HEK293T (cell line): ENCODE measurements at regions not wholly inside any gene's neighbourhood (a gene's known extent, or its start where the extent isn't known, plus 50 kb on each side); places are given as distances from the start of the nearest gene placed in this dataset.

Experiments used
- CTCF ChIA-PET: fragments of 350-600 bp; formaldehyde crosslinking; extraction: SDS; loops from one replicate; lab custom pipeline; 2021; ENCODE audit warnings: antibody characterized with exemption, inconsistent platforms; lab: Yijun Ruan, JAX
- POLR2A ChIA-PET: fragments of 350-600 bp; formaldehyde crosslinking; extraction: SDS; loops from one replicate; lab custom pipeline; 2020; ENCODE audit warnings: antibody characterized with exemption, inconsistent platforms; lab: Yijun Ruan, JAX
- DNase-seq: peaks from one replicate; pipeline ENCODE4 v3.0.0; 2012; ENCODE audit warnings: mixed read lengths; ENCODE audit errors: extremely low spot score
- ARNT ChIP-seq: fragments of 450-650 bp; IDR thresholded peaks from 2 replicates; pipeline ENCODE4 v1.6.1; 2017; ENCODE audit warnings: mild to moderate bottlenecking
- BHLHE40 ChIP-seq: fragments of 450-650 bp; IDR thresholded peaks from 2 replicates; pipeline ENCODE4 v1.6.1; 2016; ENCODE audit warnings: mild to moderate bottlenecking, moderate library complexity, borderline replicate concordance
- CTBP1 ChIP-seq: fragments of 450-650 bp; IDR thresholded peaks from 2 replicates; pipeline ENCODE4 v1.6.1; 2016; ENCODE audit warnings: borderline replicate concordance
- ELF4 ChIP-seq: fragments of 450-650 bp; IDR thresholded peaks from 2 replicates; pipeline ENCODE4 v1.6.1; 2017; ENCODE audit warnings: antibody characterized with exemption
- FOXA1 ChIP-seq: fragments of 450-650 bp; IDR thresholded peaks from 2 replicates; pipeline ENCODE4 v1.6.1; 2016; ENCODE audit warnings: mild to moderate bottlenecking
- FOXK2 ChIP-seq: fragments of 450-650 bp; IDR thresholded peaks from 2 replicates; pipeline ENCODE4 v1.6.1; 2016; ENCODE audit warnings: mild to moderate bottlenecking
- FOXM1 ChIP-seq: fragments of 450-650 bp; IDR thresholded peaks from 2 replicates; pipeline ENCODE4 v1.6.1; 2017; ENCODE audit warnings: mild to moderate bottlenecking, borderline replicate concordance
- HDGF ChIP-seq: fragments of 450-650 bp; IDR thresholded peaks from 2 replicates; pipeline ENCODE4 v1.6.1; 2017; ENCODE audit warnings: antibody characterized with exemption, borderline replicate concordance
- L3MBTL2 ChIP-seq: fragments of 450-650 bp; conservative IDR thresholded peaks from 2 replicates; pipeline ENCODE4 v1.6.1; 2016; ENCODE audit warnings: mild to moderate bottlenecking
- LEF1 ChIP-seq: fragments of 450-650 bp; IDR thresholded peaks from 2 replicates; pipeline ENCODE4 v1.6.1; 2017; ENCODE audit warnings: mild to moderate bottlenecking, borderline replicate concordance
- NFRKB ChIP-seq: fragments of 450-650 bp; IDR thresholded peaks from 2 replicates; pipeline ENCODE4 v1.6.1; 2016; ENCODE audit warnings: mild to moderate bottlenecking, moderate library complexity
- SP1 ChIP-seq: fragments of 450-650 bp; IDR thresholded peaks from 2 replicates; pipeline ENCODE4 v1.6.1; 2017
- SUZ12 ChIP-seq: fragments of 450-650 bp; IDR thresholded peaks from 2 replicates; pipeline ENCODE4 v1.6.1; 2016; ENCODE audit warnings: mild to moderate bottlenecking
- TARDBP ChIP-seq: fragments of 450-650 bp; IDR thresholded peaks from 2 replicates; pipeline ENCODE4 v1.6.1; 2016
- ZNF384 ChIP-seq: fragments of 450-650 bp; IDR thresholded peaks from 2 replicates; pipeline ENCODE4 v1.6.1; 2016
- TF ChIP-seq, protein P1 (sequence below): fragments of 450-650 bp; IDR thresholded peaks from 2 replicates; pipeline ENCODE4 v1.6.1; 2016

DNA sequence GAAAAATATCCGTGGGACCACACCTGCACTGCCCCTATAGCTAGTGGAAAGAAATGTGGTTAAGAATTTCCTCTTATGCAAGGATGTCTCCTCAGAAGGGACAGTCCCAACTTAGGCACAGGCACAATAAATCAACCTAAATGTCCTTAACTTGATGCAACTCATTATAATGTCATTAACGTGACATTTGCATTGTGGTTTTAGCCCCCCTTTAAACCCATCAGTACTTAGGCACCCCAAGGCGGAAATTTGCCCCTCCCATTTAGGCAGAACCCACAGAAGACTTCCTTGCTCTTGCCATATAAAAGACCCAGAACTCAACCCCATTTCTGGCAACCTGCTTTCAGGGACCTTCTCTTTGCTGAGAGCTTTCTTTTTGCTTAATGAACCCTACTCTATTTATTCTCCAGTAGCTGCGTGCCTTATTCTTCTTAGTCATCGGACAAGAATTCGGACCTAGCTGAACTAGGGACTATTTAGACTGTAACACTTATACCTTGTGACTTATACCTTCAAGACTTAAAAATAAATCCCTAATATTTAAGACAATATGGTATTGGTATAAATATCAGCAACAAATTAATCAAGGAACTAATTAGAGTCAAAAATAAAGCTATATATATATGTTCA lies 1281.6 kb upstream of the TMEFF2 start:
- ChIA-PET CTCF (no interaction called here), POLR2A (no interaction called here)
- TF ChIP-seq SP1 (no peak), L3MBTL2 (no peak), FOXM1 (no peak), TARDBP (no peak), CTBP1 (no peak), HDGF (no peak), FOXK2 (no peak), SUZ12 (no peak), ZNF384 (no peak), ELF4 (no peak), FOXA1 (no peak)
- TF ChIP-seq, protein P1, sequence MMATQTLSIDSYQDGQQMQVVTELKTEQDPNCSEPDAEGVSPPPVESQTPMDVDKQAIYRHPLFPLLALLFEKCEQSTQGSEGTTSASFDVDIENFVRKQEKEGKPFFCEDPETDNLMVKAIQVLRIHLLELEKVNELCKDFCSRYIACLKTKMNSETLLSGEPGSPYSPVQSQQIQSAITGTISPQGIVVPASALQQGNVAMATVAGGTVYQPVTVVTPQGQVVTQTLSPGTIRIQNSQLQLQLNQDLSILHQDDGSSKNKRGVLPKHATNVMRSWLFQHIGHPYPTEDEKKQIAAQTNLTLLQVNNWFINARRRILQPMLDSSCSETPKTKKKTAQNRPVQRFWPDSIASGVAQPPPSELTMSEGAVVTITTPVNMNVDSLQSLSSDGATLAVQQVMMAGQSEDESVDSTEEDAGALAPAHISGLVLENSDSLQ: no peak
- DNase-seq: no peak

DNA sequence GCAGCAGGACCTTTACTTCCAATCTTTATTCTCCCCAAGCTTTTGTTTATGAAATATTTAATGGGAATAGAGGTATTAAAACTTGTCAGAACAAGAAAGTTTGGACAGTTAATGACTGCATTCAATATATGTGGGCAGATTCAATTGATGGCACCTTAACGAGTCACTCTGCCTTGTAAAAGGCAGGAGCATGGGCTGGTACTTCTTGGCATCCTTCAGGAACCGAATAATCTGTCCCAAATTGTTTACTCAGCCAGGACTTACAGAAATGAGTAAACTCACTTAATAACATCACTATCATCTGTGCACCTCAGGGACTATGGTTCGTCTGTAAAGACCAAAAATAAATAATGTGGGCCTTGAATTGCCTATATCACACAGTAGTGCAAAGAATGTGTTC lies 1280.3 kb upstream of the TMEFF2 start:
- ChIA-PET POLR2A (no interaction called here), CTCF (no interaction called here)
- TF ChIP-seq ELF4: no peak
- no peak for TF ChIP-seq CTBP1
- TF ChIP-seq L3MBTL2: no peak
- no peak for TF ChIP-seq LEF1
- no peak for TF ChIP-seq TARDBP
- TF ChIP-seq SP1: no peak
- DNase-seq: no peak

DNA sequence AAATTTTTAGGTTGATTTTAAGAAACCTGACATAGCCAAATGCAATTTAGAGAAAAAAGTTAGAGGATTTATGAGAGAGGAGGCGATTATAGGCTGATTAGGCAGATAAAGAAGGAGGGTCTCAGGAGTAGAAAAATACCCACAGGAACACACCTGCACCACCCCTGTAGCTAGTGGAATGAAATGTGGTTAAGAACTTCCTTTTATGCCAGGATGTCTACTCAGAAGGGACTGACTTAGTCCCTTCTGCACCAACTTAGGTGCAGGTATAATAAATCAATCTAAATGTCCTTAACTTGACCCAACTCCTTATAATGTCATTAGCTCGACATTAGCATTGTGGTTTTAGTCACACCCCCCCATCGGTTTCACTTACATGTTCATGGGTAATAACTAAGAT lies 1274.5 kb upstream of the TMEFF2 start:
- no peak for TF ChIP-seq CTBP1
- TF ChIP-seq ELF4: no peak
- TF ChIP-seq SUZ12: no peak
- no peak for TF ChIP-seq ARNT
- no peak for TF ChIP-seq BHLHE40
- no peak for TF ChIP-seq NFRKB
- TF ChIP-seq HDGF: no peak
- TF ChIP-seq ZNF384: no peak
- TF ChIP-seq, protein P1: no peak
- no peak for TF ChIP-seq FOXK2
- no peak for TF ChIP-seq FOXM1
- TF ChIP-seq LEF1: no peak
- TF ChIP-seq SP1: no peak
- no peak for TF ChIP-seq L3MBTL2
- TF ChIP-seq FOXA1: no peak
- no peak for TF ChIP-seq TARDBP
- CTCF ChIA-PET: no interaction called here
- no peak for DNase-seq
- POLR2A ChIA-PET: no interaction called here

DNA sequence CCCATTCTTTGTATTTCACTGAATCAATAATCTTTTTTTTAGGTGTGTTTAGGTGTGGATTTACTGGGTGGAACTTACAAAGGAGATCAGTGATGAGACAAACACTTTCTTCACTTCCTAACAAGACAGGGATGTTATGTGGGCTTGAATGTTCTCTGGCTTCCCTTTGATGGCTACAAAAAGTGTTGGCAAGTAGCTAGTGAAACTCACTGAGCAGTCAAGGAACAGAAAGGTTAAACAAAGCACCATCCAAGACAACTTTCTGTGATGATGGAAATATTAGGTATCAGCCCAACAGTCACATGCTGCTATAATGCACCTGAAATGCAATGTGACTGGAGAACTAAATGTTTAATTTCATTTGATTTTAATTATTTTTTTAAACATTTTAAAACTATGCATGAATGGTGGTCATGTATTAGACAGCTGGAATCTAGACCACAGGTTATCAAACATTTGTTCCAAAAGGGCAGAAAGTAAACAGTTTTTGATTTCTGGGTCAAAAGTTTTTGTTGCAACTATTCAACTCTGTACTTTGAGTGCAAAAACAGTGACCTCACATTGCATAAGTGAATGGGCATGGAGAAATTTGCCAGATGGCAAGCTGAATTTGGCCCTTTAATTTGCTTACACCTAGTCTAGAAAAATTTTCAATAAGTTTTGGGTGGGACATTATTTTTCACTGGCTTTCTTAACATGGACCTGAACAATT lies 1272.7 kb upstream of the TMEFF2 start:
- ChIA-PET CTCF (no interaction called here), POLR2A (no interaction called here)
- DNase-seq: no peak
- no peak for TF ChIP-seq TARDBP
- TF ChIP-seq CTBP1: no peak
- no peak for TF ChIP-seq HDGF

DNA sequence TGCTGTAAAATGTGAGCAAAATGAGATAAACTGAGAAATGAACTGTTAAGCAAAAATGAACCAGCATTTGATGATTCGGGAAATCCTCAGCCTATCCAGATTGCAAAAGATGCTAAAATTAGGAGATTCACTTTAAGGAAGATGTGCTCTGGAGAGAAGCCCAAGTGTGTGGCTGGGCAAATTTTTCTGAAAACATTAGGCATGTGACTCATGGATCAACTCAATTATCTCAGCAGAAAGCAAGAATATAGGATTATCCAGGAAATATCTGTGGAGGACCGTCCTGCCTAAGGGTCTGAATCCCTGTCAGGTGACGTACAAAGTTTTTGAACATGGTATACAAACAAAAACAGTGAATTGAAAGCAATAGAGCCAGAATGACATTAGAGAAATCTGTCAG lies 1268.3 kb upstream of the TMEFF2 start:
- no peak for DNase-seq
- POLR2A ChIA-PET: no interaction called here
- CTCF ChIA-PET: no interaction called here
- TF ChIP-seq TARDBP (no peak), L3MBTL2 (no peak), ELF4 (no peak), ARNT (no peak), SP1 (no peak), FOXM1 (no peak), NFRKB (no peak), LEF1 (no peak), BHLHE40 (no peak), ZNF384 (no peak)

DNA sequence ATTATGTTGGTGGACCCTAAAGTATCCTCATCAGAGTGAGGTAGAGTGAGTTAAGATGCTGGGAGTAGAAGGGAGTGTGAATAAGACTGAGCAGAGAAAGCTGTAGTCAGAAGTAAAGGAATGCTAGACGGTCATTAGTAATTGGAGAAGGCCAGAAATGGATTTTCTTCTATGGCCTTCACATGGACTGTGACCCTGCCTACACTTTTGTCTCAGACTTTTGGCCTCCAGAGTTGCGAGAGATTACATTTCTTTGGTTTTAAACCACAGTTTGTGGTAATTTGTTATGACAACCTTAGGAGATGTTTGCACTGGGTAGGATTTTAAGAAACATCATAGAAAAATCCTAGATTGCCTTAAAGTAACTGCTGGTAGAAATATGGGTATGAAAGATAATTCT lies 1267.7 kb upstream of the TMEFF2 start:
- TF ChIP-seq, protein P1: no peak
- TF ChIP-seq BHLHE40 (no peak), FOXA1 (no peak), CTBP1 (no peak)
- ChIA-PET CTCF (no interaction called here), POLR2A (no interaction called here)
- DNase-seq: no peak

DNA sequence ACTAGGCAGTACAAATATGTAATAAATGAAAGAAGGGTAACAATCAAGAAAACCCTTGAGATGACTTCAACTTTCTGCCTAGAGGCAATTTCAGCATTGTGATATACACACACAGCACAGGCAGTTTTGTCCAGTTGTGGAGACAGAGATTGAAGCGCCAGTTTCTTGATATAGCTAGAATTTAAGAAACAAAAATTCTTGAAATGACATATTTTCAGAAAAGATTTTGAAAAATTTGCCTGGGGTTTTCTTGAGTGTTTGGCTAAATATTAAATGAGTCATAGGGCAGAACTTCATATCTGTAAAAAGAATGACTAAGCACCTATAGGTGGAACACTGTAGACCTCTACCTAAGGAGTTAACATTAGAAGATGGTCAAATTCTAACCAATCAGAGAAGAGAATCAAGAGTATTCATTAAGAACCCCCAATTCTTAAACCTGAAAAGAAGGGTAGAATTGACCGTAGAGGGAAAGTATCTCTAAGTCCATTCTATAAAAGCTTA lies 1266.8 kb upstream of the TMEFF2 start:
- ChIA-PET POLR2A (no interaction called here), CTCF (no interaction called here)
- TF ChIP-seq HDGF (no peak), LEF1 (no peak), FOXK2 (no peak), CTBP1 (no peak), FOXM1 (no peak), ZNF384 (no peak), ELF4 (no peak), NFRKB (no peak)
- DNase-seq: no peak
